ENCODE measurements at regions not wholly inside any gene's neighbourhood (a gene's known extent, or its start where the extent isn't known, plus 50 kb on each side); places are given as distances from the start of the nearest gene placed in this dataset.

DNA sequence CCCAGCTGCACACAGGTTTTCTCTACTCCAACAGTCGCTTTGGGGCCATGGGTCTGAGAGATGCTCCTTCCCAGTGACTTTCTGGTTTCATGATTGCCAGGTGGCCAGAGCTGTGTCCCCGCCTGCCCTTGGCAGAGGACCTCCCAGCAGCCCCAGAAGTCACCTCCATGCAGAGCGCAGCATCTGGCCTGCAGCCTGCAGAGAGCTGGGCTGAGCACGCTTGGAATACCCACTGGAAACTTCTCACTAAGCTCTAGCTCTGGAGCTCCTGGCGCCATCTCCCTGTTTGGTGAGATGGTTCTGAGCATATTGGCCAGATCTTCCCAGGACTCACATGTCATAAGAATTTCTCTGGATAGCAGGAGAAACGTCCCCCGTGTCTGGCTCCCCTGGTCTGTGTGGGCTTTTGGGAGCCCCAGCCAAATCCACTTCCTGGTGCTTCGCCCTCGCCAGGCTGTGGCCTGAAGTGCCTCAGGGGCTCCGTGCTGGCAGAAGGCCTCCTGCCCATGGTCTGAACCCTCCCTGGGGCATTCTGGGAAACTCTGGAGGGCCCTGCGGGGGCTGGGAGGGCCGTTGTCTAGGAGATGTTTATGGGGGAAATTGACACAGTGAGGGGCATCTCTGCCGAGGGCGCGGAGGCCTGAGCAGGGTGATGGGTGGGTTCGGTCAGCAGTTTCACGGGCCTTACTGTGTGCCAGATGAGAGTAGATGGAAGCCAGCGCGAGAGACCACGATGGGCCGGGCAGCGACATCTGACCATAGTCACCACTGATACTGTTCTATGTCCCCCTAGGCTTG is 73.2 kb upstream of the CIBAR2 start:
- Histone ChIP-seq H3K27me3 (no peaks in the 10 kb centered on the region), H3K36me3 (peaks cover 0 to 7% of the 10 kb centered on the region in 2 donors), H3K27ac (peak overlapping the region in 2 of 4 donors; percentile 15 to 80), H3K9me3 (peaks cover 0 to 4% (median 0%) of the 10 kb centered on the region in 3 donors), H3K4me3 (no peak overlapping the region), H3K4me1 (peaks cover 22 to 41% of the 10 kb centered on the region in 2 donors)
- no peak for TF ChIP-seq POLR2A (IDR thresholded peaks at IDR 0.05)
- TF ChIP-seq, protein P1, sequence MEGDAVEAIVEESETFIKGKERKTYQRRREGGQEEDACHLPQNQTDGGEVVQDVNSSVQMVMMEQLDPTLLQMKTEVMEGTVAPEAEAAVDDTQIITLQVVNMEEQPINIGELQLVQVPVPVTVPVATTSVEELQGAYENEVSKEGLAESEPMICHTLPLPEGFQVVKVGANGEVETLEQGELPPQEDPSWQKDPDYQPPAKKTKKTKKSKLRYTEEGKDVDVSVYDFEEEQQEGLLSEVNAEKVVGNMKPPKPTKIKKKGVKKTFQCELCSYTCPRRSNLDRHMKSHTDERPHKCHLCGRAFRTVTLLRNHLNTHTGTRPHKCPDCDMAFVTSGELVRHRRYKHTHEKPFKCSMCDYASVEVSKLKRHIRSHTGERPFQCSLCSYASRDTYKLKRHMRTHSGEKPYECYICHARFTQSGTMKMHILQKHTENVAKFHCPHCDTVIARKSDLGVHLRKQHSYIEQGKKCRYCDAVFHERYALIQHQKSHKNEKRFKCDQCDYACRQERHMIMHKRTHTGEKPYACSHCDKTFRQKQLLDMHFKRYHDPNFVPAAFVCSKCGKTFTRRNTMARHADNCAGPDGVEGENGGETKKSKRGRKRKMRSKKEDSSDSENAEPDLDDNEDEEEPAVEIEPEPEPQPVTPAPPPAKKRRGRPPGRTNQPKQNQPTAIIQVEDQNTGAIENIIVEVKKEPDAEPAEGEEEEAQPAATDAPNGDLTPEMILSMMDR (IDR thresholded peaks at IDR 0.05 in 4 of 5, conservative IDR thresholded peaks at IDR 0.05 in 1 of 5) = no peak
- no peak for ATAC-seq
- in situ Hi-C loops (cut with MboI; ENCODE audit: low sequenced_read_pairs in 4 of 4) (no loop called here), intact Hi-C loops (cut with DNase I; ENCODE audit: low total_unique reads) (no loop called here)
- DNase-seq = no peak

DNA sequence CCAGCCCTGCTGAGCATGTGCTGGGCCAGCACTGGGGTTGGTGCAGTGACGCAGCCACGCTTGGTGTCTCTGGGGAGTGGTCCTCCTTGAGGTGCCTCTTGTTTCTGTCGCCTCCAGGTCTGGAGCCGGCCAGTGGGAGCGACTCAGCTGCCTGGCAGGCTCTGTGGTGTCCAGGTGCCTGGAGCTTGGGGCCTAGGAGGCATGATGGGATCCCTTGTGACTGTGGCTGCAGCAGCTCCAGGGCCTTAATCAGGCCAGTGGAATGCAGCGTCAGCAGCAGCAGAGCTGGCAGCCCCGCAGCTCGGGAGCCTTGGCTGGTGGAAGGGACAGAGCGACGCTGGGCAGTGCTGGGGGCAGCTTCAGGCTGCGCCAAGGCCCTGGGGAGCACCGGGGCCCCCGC is 74.7 kb upstream of the CIBAR2 start:
- H3K36me3 ChIP-seq = peaks cover 0 to 7% of the 10 kb centered on the region in 2 donors
- DNase-seq (peak; percentile 86 to 90), ATAC-seq (peak; percentile 96 to 97)
- peaks cover 0 to 4% (median 0%) of the 10 kb centered on the region in 3 donors for H3K9me3 ChIP-seq
- no peak overlapping the region for H3K4me3 ChIP-seq
- in situ Hi-C loops (cut with MboI; ENCODE audit: low sequenced_read_pairs in 4 of 4) = no loop called here
- H3K27me3 ChIP-seq = no peaks in the 10 kb centered on the region
- peaks cover 11 to 26% of the 10 kb centered on the region in 2 donors for H3K4me1 ChIP-seq
- TF ChIP-seq, protein P1 (IDR thresholded peaks at IDR 0.05 in 4 of 5, conservative IDR thresholded peaks at IDR 0.05 in 1 of 5) = no peak
- TF ChIP-seq POLR2A (IDR thresholded peaks at IDR 0.05) = peak in 1 of 2 donors; percentile 26
- intact Hi-C loops (cut with DNase I; ENCODE audit: low total_unique reads) = no loop called here
- peak overlapping the region; percentile 64 to 84 (median 76) for H3K27ac ChIP-seq

DNA sequence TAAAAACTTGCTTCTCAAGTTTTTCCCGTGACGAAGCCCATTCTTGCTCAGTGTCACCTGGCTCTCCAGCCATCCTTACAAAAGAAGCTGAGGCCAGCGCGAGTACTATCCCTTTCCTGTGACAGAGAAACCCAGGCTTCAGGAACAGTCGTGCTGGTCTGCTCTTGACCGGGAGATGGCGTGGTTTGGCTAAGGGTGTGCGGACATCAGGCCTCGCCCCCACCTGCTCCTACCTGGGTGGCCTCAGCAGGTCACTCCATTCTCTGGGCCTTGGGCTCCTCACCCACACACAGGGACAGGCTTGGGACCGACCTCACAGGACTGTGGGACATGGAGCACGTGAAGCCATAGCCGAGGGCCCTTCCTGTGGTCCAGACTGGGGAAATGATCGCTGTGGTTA is 75.2 kb upstream of the CIBAR2 start:
- in situ Hi-C loops (cut with MboI; ENCODE audit: low sequenced_read_pairs in 4 of 4) (no loop called here), intact Hi-C loops (cut with DNase I; ENCODE audit: low total_unique reads) (no loop called here)
- no peaks in the 10 kb centered on the region for H3K27me3 ChIP-seq
- peaks cover 0 to 4% (median 0%) of the 10 kb centered on the region in 3 donors for H3K9me3 ChIP-seq
- peaks cover 11 to 25% of the 10 kb centered on the region in 2 donors for H3K4me1 ChIP-seq
- peaks cover 0 to 7% of the 10 kb centered on the region in 2 donors for H3K36me3 ChIP-seq
- DNase-seq (no peak), ATAC-seq (peak; percentile 31 to 54)
- TF ChIP-seq POLR2A (IDR thresholded peaks at IDR 0.05) = no peak
- TF ChIP-seq, protein P1 (IDR thresholded peaks at IDR 0.05 in 4 of 5, conservative IDR thresholded peaks at IDR 0.05 in 1 of 5) = no peak
- H3K27ac ChIP-seq = peak overlapping the region; percentile 64 to 84 (median 76)
- no peak overlapping the region for H3K4me3 ChIP-seq

DNA sequence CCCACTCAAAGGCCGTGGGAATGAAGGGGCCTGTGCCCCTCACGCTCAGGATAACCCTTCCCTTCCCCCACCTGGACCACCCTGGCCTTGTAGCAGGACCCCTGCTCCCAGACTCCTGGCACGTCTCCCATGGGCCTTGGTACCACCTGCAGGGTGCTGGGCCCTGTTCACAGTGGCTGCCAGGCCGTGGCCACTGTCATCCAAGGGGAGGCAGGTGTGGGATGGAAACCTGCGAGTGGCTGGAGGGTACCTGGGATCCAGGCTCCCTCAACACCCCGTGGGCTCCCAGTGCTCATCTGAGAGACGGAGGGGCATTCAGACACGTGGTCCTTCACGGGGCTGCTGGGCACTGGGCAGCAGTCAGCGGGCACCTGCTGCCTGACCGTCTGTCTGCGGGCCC is 75.6 kb upstream of the CIBAR2 start:
- Histone ChIP-seq H3K27me3 (no peaks in the 10 kb centered on the region), H3K9me3 (peaks cover 0 to 4% (median 0%) of the 10 kb centered on the region in 3 donors), H3K36me3 (peaks cover 0 to 7% of the 10 kb centered on the region in 2 donors), H3K4me3 (no peak overlapping the region), H3K4me1 (peaks cover 11 to 29% of the 10 kb centered on the region in 2 donors), H3K27ac (peak overlapping the region; percentile 64 to 84 (median 76))
- in situ Hi-C loops (cut with MboI; ENCODE audit: low sequenced_read_pairs in 4 of 4) = no loop called here
- intact Hi-C loops (cut with DNase I; ENCODE audit: low total_unique reads) = no loop called here
- ATAC-seq (no peak), DNase-seq (no peak)
- TF ChIP-seq POLR2A (IDR thresholded peaks at IDR 0.05) = no peak
- TF ChIP-seq, protein P1 (IDR thresholded peaks at IDR 0.05 in 4 of 5, conservative IDR thresholded peaks at IDR 0.05 in 1 of 5) = no peak
